ENCODE measurements at regions not wholly inside any gene's neighbourhood (a gene's known extent, or its start where the extent isn't known, plus 50 kb on each side); places are given as distances from the start of the nearest gene placed in this dataset.

DNA sequence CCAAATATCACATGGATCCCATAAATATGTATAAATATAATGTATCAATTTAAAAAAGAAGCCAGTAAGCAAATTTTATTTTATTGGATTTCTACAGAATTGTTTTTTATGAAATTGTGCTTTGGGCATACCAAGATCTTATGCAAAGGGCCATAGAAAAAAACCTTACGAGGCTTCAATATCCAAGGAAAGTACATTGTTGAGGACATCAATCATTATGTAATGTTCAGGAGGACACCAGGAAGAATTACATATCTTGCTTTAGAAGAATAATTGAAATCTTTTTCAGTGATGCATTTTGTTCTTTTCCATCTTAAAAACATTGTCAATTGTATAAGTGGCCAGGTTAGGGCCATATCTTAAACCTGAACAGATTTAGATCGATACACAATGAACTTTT, 187.8 kb upstream of the GAS1 start:
- peaks cover 5 to 7% of the 10 kb centered on the region in 2 experiments; a peak in 3 of 4 replicates for H3K9me3 ChIP-seq (ENCODE audit: insufficient read depth in 2 of 2, low read depth in 1 of 2, low read length in 1 of 2)
- H2AK5ac ChIP-seq (ENCODE audit: low read depth, low read length) = no peak overlapping the region
- no peak overlapping the region for H3K56ac ChIP-seq (replicated peaks; ENCODE audit: insufficient read length, low read depth, low read length)
- no peaks in the 10 kb centered on the region for H3K79me1 ChIP-seq (ENCODE audit: low read depth, low read length)
- DNase-seq (ENCODE audit: low read depth in 1 of 2, low spot score in 2 of 2) = no peak
- no peak overlapping the region for H3K18ac ChIP-seq (ENCODE audit: extremely low read depth, low read length)
- no peak overlapping the region for H3K27ac ChIP-seq (ENCODE audit: low read depth, low read length)
- H4K8ac ChIP-seq (ENCODE audit: extremely low read depth, insufficient read depth, low read length) = no peak overlapping the region
- no peak overlapping the region for H4K91ac ChIP-seq (replicated peaks; ENCODE audit: insufficient read length, low read length)
- H4K5ac ChIP-seq (ENCODE audit: insufficient read length, low read depth, low read length) = no peak overlapping the region
- no peaks in the 10 kb centered on the region for H4K20me1 ChIP-seq (replicated peaks in 1 of 2; ENCODE audit: control insufficient read depth in 1 of 2, insufficient read depth in 2 of 2, low read length in 2 of 2)
- no peaks in the 10 kb centered on the region for H3K79me2 ChIP-seq (ENCODE audit: control insufficient read depth in 1 of 2, insufficient read depth in 2 of 2, low read length in 2 of 2)
- no peaks in the 10 kb centered on the region; the same call in 1 of the 2 replicates for H3K23me2 ChIP-seq (ENCODE audit: low read depth, low read length)
- no peak overlapping the region for H2BK12ac ChIP-seq (ENCODE audit: low read depth, low read length)
- 93% methylated on average over 2 of the region's 2 CpGs; no CpG with 5 or more reads in 1 of the 2 experiments for WGBS, 2 experiments (ENCODE audit: extremely low coverage in 1 of 2, insufficient coverage in 1 of 2, insufficient read length in 1 of 2, insufficient replicate concordance in 2 of 2, low coverage in 1 of 2, low lambda C conversion rate in 2 of 2, missing lambda C conversion rate in 1 of 2)
- H3K27me3 ChIP-seq (replicated peaks in 1 of 4; ENCODE audit: control insufficient read depth in 3 of 4, extremely low read depth in 1 of 4, insufficient read depth in 3 of 4, low read length in 3 of 4) = no peaks in the 10 kb centered on the region
- H3K14ac ChIP-seq (ENCODE audit: insufficient read length) = no peak overlapping the region
- H2BK15ac ChIP-seq (ENCODE audit: low read length) = no peak overlapping the region
- no peak overlapping the region for H3K9ac ChIP-seq (replicated peaks in 1 of 4; ENCODE audit: extremely low read depth in 1 of 4, low read depth in 3 of 4, low read length in 3 of 4)
- no peak overlapping the region for H3K4me2 ChIP-seq (ENCODE audit: insufficient read depth in 1 of 2, low read depth in 2 of 2, low read length in 2 of 2)
- no peak overlapping the region for H2BK120ac ChIP-seq (replicated peaks; ENCODE audit: low read depth, low read length)
- no peak overlapping the region for H3K4me3 ChIP-seq (ENCODE audit: extremely low read depth in 1 of 4, insufficient read depth in 2 of 4, low read depth in 3 of 4, low read length in 4 of 4)
- no peak overlapping the region for H2BK20ac ChIP-seq (ENCODE audit: low read length)
- no peak for FAIRE-seq
- ChIA-PET POLR2A (ENCODE audit: partially characterized antibody) (no interaction called here), CTCF (ENCODE audit: partially characterized antibody) (no interaction called here)
- H3K4ac ChIP-seq (replicated peaks; ENCODE audit: insufficient read length, low read depth, low read length) = no peak overlapping the region
- H3K23ac ChIP-seq (ENCODE audit: insufficient read length) = no peak overlapping the region
- no peak overlapping the region for H2AFZ ChIP-seq (ENCODE audit: low read length)
- no peaks in the 10 kb centered on the region for H3K4me1 ChIP-seq (replicated peaks in 1 of 4; ENCODE audit: control insufficient read depth in 3 of 4, insufficient read depth in 4 of 4, low read length in 3 of 4)
- H2BK5ac ChIP-seq (ENCODE audit: low read depth, low read length) = no peak overlapping the region
- H3K36me3 ChIP-seq (ENCODE audit: control insufficient read depth in 2 of 4, insufficient read depth in 4 of 4, low read length in 3 of 4) = no peaks in the 10 kb centered on the region
- TF ChIP-seq, protein P1, sequence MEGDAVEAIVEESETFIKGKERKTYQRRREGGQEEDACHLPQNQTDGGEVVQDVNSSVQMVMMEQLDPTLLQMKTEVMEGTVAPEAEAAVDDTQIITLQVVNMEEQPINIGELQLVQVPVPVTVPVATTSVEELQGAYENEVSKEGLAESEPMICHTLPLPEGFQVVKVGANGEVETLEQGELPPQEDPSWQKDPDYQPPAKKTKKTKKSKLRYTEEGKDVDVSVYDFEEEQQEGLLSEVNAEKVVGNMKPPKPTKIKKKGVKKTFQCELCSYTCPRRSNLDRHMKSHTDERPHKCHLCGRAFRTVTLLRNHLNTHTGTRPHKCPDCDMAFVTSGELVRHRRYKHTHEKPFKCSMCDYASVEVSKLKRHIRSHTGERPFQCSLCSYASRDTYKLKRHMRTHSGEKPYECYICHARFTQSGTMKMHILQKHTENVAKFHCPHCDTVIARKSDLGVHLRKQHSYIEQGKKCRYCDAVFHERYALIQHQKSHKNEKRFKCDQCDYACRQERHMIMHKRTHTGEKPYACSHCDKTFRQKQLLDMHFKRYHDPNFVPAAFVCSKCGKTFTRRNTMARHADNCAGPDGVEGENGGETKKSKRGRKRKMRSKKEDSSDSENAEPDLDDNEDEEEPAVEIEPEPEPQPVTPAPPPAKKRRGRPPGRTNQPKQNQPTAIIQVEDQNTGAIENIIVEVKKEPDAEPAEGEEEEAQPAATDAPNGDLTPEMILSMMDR (IDR thresholded peaks at IDR 0.05; ENCODE audit: control extremely low read depth in 1 of 3, insufficient read depth in 1 of 3, low read depth in 1 of 3, low read length in 3 of 3) = no peak
- TF ChIP-seq BRCA1 (IDR thresholded peaks at IDR 0.05; ENCODE audit: low read depth, low read length) = no peak
- TF ChIP-seq JUN (IDR thresholded peaks at IDR 0.05; ENCODE audit: low read depth, low read length) = no peak
- TF ChIP-seq NRF1 (IDR thresholded peaks at IDR 0.05; ENCODE audit: low read depth, low read length) = no peak
